H1 (cell line): ENCODE measurements at regions not wholly inside any gene's neighbourhood (a gene's known extent, or its start where the extent isn't known, plus 50 kb on each side); places are given as distances from the start of the nearest gene placed in this dataset.

ENCODE experiments used
- ATF2 ChIP-seq: IDR thresholded peaks from 2 replicates; pipeline ENCODE4 v1.6.1; 2012; ENCODE audit warnings: low read length, inconsistent platforms
- CTCF ChIP-seq, 3 experiments: IDR thresholded peaks; 1 replicate in 2 of 3; 2 replicates in 1 of 3; pipeline versions ENCODE4 v1.5.1 to v1.6.1; 2011; ENCODE audit warnings: low read length in 3 of 3, mild to moderate bottlenecking in 3 of 3, inconsistent platforms in 2 of 3, low read depth in 1 of 3, moderate library complexity in 1 of 3; ENCODE audit not compliant: insufficient read depth in 1 of 3; ENCODE audit errors: control extremely low read depth in 1 of 3
- KDM4A ChIP-seq: IDR thresholded peaks from one replicate; pipeline ENCODE4 v1.7.1; 2012; ENCODE audit warnings: low read depth, mild to moderate bottlenecking, moderate library complexity, low read length, inconsistent platforms; ENCODE audit not compliant: severe bottlenecking
- NANOG ChIP-seq: IDR thresholded peaks from 2 replicates; pipeline ENCODE4 v1.6.1; 2011; ENCODE audit warnings: low read length, low read depth, mild to moderate bottlenecking, inconsistent platforms; ENCODE audit not compliant: insufficient read depth, poor library complexity, severe bottlenecking
- TAF1 ChIP-seq: IDR thresholded peaks from 2 replicates; pipeline ENCODE4 v1.6.1; 2011; ENCODE audit warnings: mild to moderate bottlenecking, low read depth, low read length

GRCh38 chr12:4119157-4119761 lies 154.3 kb upstream of the CCND2 start (continued):
- no peak for TF ChIP-seq KDM4A
- no peak for TF ChIP-seq ATF2
- TF ChIP-seq NANOG: no peak
- no peak for TF ChIP-seq TAF1
- TF ChIP-seq CTCF (IDR thresholded peaks at IDR 0.05; ENCODE audit: control extremely low read depth in 1 of 3, insufficient read depth in 1 of 3, low read depth in 1 of 3, low read length in 3 of 3): no peak
